Cardiac septum (tissue), 1 donor: ENCODE measurements at regions not wholly inside any gene's neighbourhood (a gene's known extent, or its start where the extent isn't known, plus 50 kb on each side); places are given as distances from the start of the nearest gene placed in this dataset.
"Not testable (repeated sequence)": the region's sequence is repeated elsewhere in the genome, so short reads cannot be mapped to it uniquely, and the experiment has no call there.

ENCODE experiments used
- DNase-seq: peaks from one replicate; pipeline ENCODE4 v3.0.0-alpha.2; 2020; ENCODE audit warnings: low spot score
- intact Hi-C: fragments of 100-400 bp; cut with DNase I; formaldehyde crosslinking; loops from one replicate; pipeline ENCODE4 v1.14.0; 2022
- donor health status: DM: no; HTN: no; CAD: no.

DNA sequence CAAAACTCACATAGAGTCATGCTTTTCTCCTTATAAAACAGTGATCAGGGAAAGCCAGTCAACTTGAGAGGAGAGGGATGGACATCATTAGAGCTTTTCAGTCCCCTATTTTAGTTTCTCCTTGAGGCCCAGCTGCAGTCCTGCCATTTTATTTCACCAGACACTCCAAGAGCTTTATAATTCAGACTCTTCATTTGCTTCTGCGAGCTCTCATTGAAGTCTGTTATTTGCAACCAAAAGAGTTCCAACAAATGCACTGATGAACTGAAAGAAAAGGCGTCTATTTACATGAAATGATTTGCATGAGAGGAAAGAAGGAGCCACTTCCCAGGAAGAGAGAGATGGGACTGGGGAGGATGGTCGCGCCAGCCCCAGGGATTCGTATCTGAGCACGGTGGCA lies 86.8 kb downstream of the NDUFA12 start:
- no peak for DNase-seq
- intact Hi-C loops, result no loop called here

- intact Hi-C loops, result no loop called here
- no peak for DNase-seq
Observed at GRCh38 chr12:94909663-94910062, 93.8 kb downstream of the NDUFA12 start.

- intact Hi-C loops, DNase-seq: not testable (repeated sequence)
Observed at GRCh38 chr12:94905749-94906148, 97.7 kb downstream of the NDUFA12 start.

GRCh38 chr12:94900496-94900895 lies 103.0 kb downstream of the NDUFA12 start:
- intact Hi-C loops, result no loop called here
- DNase-seq, result no peak

- intact Hi-C loops, result no loop called here
- DNase-seq, result no peak
Observed at GRCh38 chr12:94898388-94898787, 105.1 kb downstream of the NDUFA12 start.

DNA sequence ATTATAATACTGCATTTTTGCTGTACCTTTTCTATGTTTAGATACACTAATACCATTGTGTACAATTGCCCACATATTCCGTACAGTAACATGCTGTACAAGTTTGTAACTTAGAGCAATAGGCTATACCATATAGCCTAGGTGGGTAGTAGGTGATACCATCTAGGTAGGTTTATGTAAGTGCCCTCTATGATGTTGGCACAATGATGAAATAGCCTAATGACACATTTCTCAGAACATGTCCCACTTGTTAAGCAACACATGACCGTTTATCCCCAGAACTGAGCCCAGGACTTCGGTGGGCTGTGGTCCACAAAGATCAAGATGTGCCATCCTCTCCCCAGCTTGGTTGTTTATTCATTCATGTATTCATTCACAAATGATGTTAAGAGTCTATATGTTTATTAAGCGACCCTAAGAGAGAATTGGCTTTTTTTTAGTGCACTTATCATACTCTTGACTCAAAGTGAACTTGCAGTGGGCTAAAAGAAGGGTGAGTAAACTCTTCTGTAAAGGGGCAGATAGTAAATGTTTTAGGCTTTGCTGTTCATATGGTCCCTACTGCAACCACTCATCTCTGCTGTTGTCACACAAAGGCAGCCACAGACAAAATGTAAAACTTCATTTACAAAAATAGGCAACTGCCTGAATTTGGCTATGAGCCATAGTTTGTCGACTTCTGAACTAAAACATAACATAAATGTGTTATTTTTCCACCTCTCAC lies 110.8 kb downstream of the NDUFA12 start:
- no peak for DNase-seq
- intact Hi-C loops, result no loop called here

DNA sequence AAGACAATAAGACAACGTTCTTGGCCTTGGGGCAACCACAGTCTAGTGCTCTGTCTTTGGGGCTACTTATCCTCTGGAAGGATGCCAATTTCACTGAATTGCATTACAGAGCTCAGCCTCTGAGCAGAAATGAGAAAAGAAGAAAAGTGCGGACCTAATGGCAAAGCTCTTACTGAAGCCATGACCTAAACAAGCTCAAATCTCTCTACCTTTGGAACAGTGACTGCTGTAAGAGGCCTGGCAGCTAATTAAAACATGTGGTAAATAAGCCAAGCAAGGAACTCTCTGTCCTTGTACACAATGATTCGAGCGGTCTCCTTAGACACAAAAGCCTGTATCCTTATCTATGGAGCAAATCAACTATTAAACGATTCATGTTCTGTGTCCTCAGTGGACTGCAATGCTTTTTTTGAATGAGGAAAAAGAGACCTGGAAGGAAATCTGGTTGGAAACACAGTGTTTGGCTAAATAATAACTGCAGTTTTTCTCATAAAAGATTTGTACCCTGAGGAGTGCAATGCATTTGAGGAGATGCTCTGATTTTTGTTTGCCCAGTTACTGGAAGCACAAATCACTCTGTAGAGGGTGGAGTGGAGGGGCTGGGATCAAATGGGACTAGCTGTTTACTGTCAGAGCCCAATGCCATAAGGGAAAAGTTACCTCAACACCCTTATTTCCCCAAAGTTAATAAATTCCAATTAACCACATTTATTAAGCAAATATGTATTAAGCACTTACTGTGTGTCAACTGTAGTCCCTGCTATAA lies 113.9 kb downstream of the NDUFA12 start:
- no peak for DNase-seq
- intact Hi-C loops, result no loop called here

- no peak for DNase-seq
- intact Hi-C loops, result loop anchor here (10.0 kb wide), 1 partner anchor 95 kb away; no protein-coding TSS in a partner anchor
Observed at GRCh38 chr12:94879542-94879941, 124.0 kb downstream of the NDUFA12 start.

DNA sequence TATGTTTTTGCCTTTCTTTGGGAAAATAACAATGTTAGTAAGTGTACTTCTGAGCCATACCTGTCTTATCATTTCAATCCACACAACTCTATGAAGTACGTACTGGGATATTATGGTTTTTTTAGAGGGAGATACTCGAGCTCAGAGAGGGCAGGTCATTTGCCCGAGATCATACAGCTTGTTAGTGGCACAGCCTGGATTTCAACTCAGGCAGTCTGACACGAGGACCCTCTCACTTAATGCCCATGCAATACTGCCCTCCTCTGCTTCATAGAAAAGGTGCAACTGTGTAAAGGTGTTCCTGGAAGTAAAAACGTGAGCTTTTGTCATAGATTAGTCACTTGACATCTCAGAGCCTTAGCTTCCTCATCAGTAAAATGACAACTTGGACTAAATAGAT lies 128.0 kb downstream of the NDUFA12 start:
- intact Hi-C loops, result loop anchor here (10.0 kb wide), 1 partner anchor 99 kb away; no protein-coding TSS in a partner anchor
- no peak for DNase-seq

DNA sequence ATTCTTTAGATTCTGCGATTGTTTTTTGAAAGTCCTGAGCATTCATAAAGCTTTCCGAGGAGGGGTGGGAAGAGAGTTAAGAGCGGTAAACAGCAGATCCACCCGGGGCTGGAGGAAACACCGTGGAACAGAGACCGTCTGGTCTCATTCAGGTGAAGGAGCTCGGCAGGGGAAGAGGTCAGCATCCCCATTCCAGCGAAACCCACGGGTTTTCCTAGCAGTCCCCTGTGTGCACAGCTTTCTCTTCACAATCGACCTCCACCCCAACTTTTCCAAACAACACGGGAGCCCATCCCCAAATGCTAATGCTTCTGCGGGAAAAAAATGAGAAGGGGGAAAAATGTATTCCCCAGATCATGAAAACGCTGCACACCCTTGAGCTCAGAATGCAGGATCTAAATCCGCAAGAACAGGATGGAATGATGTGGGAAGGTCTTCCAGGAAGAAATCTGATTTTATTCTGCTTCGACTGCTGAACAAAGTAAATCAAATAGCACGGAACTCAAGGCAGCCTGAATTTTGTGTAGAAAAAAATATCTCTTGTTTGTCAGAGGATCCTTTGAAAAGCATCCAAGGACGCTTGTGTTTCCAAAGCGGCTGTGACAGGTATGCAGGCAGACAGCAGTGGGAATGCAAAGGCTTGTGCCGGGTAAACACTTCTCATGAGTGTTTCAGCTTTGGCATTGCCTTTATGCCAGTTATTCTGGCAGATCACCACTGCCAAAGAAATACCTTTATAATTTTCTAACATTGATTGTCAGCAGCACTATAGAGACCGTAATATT lies 128.8 kb downstream of the NDUFA12 start:
- intact Hi-C loops, result loop anchor here (10.0 kb wide), 1 partner anchor 100 kb away; no protein-coding TSS in a partner anchor
- DNase-seq, result no peak

- intact Hi-C loops, result loop anchor here (10.0 kb wide), 1 partner anchor 101 kb away; no protein-coding TSS in a partner anchor
- no peak for DNase-seq
Observed at GRCh38 chr12:94873734-94874517, 129.6 kb downstream of the NDUFA12 start.

GRCh38 chr12:94872971-94873733 lies 130.3 kb downstream of the NDUFA12 start:
- intact Hi-C loops, result loop anchor here (10.0 kb wide), 1 partner anchor 102 kb away; no protein-coding TSS in a partner anchor
- no peak for DNase-seq

DNA sequence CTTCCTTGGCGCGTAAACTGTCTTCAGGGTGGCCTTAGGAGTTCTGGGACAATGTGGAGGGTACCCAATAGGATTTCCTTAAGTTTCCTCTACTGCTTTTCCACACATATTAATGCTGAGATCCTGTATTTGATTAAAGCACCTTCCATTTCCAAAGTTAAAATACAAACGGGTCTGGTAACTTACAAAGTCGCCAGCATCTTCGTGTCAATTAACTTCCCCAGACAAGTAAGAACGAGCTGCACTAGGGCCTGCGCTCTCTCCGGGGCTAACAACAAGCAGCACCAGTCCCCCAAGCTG lies 130.9 kb downstream of the NDUFA12 start:
- intact Hi-C loops, result loop anchor here (10.0 kb wide), 1 partner anchor 102 kb away; no protein-coding TSS in a partner anchor
- no peak for DNase-seq

- no peak for DNase-seq
- intact Hi-C loops, result loop anchor here (10.0 kb wide), 1 partner anchor 103 kb away; no protein-coding TSS in a partner anchor
Observed at GRCh38 chr12:94872007-94872653, 131.4 kb downstream of the NDUFA12 start.

- DNase-seq, result no peak
- intact Hi-C loops, result loop anchor here (10.0 kb wide), 1 partner anchor 104 kb away; no protein-coding TSS in a partner anchor
Observed at GRCh38 chr12:94870511-94870910, 133.0 kb downstream of the NDUFA12 start.

DNA sequence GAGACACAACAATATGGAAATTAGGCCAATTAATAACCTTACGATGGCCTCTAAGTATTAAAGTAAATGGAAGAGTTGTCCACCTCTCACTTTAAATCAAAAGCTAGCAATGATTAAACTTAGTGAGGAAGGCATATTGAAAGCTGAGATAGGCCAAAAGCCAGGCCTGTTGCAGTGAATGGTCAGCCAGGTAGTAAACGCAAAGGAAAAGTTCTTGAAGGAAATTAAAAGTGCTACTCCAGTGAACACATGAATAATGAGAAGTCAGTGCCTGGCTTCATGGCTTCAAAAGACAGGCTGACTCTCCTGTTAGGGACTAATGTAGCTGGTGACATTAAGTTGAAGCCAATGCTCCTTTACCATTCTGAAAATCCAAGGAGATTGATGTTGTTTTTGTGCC lies 135.3 kb downstream of the NDUFA12 start:
- DNase-seq, result no peak
- intact Hi-C loops, result no loop called here

GRCh38 chr12:94867066-94867855 lies 136.2 kb downstream of the NDUFA12 start:
- intact Hi-C loops, result no loop called here
- no peak for DNase-seq
